IPS DF 4.7 (cell line): ENCODE measurements at regions not wholly inside any gene's neighbourhood (a gene's known extent, or its start where the extent isn't known, plus 50 kb on each side); places are given as distances from the start of the nearest gene placed in this dataset.
"Not testable (repeated sequence)": the region's sequence is repeated elsewhere in the genome, so short reads cannot be mapped to it uniquely, and the experiment has no call there.

Experiments used
- DNase-seq: peaks from one replicate; pipeline ENCODE4 v3.0.0-alpha.2; 2013; ENCODE audit warnings: low spot score; ENCODE audit errors: extremely low read depth

DNA sequence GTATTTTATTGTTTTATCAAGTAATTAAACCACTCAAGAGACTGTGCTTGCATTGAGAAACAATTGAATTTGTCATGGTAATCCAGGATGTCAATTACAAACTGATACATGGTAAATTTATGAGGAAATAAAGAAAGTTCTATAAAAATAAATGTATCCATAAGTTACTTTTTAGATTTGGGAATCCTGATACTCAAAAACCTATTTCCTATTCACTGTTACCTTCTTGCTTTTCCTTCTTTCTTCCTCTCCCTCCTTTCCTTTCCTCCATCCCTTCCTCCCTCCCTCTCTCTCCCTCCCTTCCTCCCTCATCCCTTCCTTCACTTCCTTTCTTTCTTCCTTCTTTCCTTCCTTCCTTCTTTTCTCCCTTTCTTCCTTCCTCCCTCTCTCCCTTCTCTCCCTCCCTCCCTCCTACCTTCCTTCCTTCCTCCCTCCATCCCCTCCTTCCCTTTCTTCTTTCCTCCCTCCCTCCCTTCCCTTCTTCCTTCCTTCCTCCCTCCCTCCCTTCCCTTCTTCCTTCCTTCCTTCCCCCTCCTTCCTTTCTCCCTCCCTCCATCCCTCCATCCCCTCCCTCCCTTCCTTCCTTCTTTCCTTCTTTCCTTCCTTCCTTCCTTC lies 1299.1 kb upstream of the ZEB2 start:
- DNase-seq: no peak

DNA sequence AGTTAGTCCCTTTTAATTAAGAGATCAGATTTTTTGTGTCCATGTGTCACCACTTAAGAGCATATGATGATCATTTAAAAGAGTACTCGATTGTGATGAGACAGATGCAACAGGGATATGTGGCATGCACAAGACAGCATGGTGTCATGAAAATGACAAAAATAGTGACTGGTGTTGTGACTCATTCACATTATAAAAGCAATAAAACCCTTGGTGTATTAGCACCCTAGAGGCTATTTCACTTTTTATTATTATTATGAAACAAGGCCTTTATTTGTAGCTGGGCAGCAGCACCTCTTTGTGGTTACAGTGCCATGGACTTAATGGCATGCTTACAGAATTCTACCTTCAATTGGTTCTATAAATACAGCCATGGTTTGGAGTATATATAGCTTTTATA lies 1296.0 kb upstream of the ZEB2 start:
- no peak for DNase-seq

DNA sequence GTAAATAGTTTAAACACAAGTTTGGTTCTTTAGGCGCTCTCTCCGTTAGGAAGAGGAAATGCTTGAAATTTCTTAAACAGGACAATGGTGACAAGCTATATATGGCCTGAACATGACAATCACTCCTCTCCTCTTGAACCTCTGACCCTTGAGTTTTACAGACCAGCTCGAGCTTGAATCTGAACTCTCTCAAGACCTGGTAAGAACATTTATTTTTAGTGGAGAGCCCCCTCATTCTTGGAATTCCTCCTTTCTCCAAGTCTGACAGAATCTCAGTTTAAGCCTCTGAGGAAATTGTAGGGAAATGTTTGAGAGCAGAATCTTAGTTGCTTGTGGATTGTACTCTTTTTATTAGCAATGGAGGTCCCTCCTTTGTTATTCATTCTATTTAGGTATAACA lies 1293.6 kb upstream of the ZEB2 start:
- no peak for DNase-seq

DNA sequence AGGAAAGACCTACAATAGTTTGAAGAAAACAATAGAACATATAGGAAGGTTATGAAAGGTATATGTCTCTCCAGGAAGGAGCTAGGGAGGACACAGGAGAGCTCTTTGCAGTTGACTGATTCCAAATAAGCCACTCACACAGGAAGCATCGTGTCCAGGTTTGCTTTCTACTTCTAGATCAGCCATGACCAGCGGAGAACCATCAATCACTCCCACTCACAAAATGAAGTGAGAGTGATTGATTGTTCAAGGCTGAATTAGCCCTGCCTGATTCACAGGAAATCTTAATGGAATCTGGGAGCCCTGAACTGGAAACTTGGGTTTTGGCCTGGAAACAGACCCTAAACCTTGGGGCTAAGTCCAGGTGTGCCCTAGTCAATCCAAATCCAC lies 1292.2 kb upstream of the ZEB2 start:
- DNase-seq: no peak

DNA sequence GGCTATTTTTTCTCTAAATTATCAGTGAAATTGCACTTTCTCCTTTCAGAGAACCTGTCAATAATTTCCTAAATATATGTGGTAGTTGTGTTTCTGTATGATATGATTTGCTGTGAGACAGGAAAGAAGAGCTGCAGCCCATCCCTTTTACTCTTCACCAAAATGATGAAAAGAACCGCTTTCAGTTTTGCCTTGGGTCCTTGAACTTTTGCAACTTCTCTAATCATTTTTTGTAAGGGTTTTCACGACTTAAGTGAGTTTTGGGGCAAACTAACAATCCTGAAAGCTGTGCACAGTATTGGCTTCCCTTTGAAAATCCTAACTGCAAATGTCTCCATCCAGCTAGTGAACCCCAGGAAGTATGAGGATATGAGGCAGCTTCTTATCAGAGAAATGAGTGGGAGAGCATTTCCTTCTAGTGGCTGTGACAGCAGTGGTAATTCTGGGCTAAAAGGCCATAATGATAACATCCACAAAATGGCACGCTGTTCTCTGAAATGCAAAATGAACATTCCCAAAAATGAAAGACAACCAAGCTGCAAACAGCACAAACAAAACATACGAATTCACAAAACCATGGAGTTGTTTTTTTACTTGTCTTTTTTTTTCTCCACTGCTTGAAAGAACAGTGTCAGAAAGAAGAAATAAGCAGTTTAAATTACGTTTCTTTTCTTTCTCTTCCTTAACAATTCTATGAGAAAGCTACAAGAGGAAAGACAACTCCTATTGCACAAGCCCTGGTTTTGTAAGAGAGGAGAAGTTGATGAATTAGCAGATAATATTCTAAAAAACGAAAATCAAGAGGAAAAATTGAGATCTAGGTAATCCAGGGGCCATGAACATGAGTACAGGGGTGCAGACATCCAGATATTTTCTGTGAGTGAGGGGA lies 1291.6 kb upstream of the ZEB2 start:
- DNase-seq: no peak

DNA sequence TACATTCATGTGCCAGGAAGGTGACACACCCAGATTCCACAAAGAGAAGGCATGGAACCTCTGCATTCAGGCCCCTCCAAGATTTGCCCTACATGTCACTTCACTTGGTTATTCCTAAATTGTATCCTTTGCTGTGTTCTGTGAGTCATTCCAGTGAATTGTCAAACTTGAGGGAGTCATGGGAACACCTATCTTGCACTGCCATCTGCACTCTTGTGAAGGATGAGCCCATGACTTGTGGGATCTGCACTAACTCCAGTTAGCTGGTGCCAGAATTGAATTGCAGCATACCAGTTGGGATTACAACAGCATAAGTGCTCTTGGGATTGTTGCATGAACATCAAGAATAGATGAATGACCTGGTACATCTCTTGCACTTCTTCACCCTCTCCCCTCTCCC lies 1288.0 kb upstream of the ZEB2 start:
- no peak for DNase-seq

DNA sequence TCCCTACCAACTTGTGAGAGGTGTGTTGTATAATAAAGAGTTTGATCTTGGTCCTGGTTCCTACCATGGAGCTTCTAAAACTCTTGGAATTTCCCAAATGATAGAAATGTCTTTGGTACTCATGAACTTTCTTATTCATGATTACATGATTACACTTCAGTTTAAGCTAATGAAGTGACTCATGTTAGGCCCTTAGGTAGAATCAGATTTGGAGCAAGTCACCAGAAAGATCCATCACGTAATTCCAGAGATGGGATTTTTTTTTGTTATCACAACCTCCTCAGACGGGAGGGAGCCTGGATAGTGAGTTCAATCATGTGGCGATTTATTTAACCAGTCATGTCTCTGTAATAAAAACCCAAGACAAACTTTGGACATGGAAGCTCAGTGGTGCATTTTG lies 1287.6 kb upstream of the ZEB2 start:
- DNase-seq: no peak

DNA sequence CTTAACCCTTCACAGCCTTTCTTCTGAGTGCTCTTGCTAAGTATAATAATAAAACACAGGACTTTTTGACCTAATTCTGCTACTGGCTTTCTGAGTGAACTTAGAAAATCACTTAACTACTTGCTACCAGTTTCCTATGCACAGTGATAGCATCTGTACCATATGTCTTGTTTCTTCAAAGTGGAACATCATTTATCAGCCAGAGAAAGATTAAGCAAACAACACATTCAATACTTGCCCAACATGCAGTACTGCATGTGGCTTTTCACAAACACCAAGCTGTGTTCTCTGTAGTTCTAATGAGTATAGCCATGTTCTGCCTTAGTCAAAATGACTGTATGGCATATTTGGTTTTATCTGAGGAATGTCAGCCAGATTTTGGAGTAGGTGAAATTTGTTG lies 1286.6 kb upstream of the ZEB2 start:
- no peak for DNase-seq

DNA sequence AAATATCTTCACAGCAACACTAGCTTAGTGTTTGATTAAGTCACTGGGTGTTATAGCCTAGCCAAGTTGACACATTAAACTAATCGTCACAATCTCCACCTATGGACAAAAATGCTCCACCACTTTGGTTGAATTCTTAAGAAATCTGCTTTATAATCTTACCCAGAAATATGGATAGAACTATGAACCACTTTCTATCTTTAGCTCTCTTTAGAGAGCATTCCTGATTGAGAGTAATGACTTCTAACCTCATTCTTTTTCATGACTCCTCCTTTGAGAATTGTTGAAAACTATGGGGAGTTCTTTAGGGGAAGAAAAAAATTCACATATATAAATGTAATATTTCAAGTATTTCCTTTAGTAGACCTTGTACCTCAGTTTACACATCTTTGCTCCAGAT lies 1282.2 kb upstream of the ZEB2 start:
- DNase-seq: no peak

DNA sequence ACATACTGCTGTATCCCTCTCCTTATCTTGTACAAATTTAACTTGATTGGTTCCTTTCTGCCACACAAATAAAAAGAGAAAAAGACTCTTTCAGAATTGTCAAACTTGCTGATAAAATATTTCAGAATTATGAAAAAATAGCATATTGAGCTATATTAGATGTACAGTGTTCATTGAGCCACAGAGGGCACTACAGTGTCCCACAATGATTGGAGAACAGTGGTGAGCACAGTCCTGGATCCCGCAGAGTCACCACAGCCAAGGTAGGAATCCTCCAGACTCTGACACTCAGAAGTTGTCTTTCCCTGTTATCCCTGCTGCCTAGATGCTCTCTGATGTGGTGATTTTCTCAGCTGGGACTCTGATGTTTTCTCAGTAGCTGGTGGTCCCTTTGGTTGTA lies 1281.3 kb upstream of the ZEB2 start:
- DNase-seq: no peak

DNA sequence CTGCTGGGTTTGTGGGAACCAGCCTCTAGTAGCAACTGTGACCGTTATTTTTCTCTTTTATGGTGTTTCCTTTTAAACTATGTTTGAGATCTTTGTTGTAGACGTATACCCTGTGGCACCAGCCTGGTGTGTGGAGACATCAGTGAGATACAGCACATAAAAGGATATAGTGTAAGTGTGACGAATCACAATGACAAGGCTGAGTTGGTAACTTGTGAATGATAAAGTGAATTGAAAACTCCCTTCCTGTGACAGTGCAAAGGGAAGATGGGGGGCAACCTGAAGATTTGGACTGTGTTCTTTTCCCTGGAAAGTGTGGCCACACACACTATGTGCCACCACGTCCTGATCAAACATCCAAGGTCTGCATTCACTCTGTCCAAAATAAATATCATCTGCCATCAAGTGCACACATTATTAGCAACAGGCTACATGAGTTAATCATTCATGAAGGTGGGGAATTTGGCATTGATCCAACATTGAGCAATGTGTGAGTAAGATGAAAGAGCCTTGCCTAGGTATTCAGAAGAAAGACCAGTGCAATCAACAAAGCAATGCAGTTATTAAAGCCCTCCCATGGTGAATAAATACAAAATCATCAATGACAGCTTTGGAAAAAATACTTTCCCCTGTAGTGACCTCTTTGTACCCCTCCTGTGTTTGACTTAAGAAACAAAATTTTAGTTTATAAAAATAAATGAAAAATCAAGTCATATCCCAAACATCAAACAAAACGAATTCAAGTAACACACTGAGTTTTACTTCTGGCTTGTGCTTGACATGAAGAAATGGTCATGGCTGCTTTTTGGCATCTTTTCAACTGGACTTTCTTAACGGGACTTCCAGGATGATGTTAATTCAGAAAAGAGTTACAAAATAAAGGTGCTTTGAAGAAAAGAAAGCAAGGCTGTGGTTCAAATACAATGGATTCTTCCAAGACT lies 1280.5 kb upstream of the ZEB2 start:
- DNase-seq: no peak

DNA sequence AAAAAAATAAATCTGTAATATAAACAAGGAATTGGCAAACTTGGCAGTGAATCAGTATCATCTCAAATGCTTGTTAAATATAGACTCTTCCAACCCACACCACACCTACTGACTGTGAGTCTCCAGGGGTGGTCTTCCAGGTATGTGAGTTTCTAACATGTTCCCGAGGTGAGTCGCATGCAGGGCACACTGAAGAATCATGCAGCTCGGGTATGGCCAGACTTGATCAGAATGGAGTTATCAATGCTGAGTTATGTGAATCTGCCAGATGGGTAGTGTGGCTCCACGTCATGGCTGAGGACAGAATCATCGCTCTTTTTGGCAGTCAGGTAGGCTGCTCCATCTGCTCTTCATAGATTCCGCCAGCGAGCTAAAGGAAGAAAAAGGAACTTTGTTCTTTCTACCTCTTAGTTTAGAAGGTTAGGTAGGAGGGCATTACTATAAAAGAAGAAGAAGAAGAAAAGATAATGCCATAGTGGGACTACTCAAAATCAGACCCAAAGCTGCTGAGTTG lies 1279.7 kb upstream of the ZEB2 start:
- DNase-seq: no peak

DNA sequence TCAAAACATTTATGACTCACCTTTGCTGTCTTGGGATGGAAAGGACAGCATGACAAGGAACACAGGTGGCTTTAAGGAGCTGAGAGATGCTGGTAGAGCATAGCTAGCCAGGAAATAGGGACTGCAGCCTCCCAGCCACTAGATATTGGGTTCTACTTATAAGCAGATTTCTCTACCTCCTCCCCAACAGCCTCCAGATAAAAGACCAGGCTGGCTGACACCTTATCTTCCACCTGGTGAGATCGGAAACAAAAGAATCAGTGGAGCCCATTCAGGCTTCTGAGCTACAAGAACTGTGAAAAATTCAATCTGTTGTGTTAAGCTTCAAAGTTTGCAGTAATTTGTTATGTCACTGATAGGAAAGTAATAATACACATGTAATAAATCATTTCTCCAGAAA lies 1278.5 kb upstream of the ZEB2 start:
- DNase-seq: no peak

DNA sequence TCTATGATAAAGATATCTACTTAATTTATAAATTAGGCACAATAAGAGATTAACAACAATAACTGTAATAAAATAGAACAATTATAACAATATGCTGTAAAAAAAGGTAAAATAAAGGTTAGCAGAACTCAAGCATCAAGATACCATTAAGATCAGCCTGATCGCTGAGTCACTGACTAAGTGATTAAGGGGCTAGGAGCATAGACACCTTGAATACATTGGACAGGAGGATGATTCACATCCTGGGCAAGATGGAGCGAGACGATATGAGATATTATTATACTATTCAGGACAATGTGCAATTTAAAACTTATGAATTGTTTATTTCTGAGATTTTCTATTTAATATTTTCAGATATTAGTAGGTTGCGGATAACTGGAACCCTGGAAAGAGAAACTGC lies 1277.8 kb upstream of the ZEB2 start:
- no peak for DNase-seq

DNA sequence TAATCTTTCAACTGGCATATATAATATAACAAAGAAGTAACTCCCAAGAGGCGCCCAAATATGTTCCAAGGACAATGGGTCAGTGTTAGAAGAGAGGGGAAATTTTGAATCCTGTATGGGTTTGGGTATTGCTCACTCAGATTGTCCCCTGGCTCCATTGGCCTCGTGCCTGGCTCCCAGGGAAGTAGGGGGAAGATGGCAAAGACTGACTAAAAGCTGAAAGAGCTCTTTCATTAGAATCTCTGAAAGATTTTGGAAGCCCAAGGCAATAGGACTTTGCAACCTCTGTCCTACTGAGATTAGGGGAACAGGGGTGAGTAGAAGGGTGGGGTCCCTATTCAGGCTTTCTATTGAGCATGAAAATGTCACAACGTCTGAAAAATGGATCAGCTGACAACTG lies 1272.8 kb upstream of the ZEB2 start:
- no peak for DNase-seq

DNA sequence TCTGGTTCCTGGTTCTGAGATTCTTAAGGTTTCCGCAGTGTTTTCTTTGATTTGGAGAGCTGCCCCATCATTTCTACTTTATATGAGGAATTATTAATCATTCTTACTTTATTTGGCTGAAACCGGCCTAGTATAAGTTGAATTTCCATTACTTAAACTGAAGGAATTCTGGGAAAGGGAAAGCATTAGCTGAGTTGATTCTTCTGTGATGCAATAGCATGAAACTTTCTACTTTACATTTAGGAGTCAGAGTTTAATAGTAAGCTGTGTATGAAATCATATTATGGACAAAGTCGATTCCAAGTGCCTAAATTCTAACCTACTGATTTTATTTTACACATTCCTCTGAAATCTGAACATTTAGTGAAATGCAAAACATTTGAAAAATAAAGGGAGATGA lies 1269.7 kb upstream of the ZEB2 start:
- no peak for DNase-seq

DNA sequence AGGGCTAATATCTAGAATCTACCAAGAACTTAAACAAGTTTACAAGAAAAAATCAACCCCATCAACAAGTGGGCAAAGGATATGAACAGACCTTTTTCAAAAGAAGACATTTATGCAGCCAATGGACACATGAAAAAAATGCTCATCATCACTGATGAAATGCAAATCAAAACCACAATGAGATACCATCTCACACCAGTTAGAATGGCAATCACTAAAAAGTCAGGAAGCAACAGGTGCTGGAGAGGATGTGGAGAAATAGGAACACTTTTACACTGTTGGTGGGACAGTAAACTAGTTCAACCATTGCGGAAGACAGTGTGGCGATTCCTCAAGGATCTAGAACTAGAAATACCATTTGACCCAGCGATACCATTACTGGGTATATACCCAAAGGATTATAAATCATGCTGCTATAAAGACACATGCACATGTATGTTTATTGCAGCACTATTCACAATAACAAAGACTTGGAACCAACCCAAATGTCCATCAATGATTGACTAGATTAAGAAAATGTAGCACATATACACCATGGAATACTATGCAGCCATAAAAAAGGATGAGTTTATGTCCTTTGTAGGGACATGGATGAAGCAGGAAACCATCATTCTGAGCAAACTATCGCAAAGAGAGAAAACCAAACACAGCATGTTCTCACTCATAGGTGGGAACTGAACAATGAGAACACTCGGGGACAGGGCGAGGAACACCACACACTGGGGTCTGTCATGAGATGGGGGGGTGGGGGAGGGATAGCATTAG lies 1267.9 kb upstream of the ZEB2 start:
- DNase-seq: not testable (repeated sequence)

DNA sequence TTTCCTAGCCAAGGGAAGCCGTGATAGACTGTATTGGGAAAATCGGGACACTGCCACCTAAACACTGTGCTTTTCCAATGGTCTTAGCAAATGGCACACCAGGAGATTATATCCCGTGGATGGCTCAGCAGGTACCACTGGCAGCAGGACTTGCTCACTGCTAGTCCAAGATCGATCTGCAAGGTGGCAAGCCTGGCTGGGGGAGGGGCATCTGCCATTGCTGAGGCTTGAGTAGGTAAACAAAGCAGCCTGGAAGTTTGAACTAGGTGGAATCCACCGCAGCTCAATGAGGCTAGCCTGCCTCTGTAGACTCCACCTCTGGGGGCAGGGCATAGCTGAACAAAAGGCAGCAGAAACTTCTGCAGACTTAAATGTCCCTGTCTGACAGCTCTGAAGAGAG lies 1262.7 kb upstream of the ZEB2 start:
- DNase-seq: not testable (repeated sequence)

DNA sequence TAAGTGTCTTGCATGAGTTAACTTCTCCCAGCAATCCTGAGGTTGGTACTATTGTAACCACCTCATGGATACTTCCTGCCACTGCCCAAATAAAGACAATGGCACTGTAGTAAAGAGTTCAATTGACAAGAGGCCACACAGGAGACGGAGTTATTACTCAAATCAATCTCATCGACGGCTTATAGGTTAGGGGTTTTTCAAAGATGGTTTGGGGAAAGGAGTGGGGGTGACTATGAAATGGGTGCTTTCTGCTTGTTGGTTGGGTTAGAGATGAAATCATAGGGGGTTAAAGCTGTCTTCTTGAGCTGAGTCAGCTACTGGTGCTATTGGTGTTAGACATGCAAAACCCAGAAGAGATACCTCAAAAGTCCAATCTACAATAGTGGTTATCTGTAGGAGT lies 1258.0 kb upstream of the ZEB2 start:
- DNase-seq: no peak

DNA sequence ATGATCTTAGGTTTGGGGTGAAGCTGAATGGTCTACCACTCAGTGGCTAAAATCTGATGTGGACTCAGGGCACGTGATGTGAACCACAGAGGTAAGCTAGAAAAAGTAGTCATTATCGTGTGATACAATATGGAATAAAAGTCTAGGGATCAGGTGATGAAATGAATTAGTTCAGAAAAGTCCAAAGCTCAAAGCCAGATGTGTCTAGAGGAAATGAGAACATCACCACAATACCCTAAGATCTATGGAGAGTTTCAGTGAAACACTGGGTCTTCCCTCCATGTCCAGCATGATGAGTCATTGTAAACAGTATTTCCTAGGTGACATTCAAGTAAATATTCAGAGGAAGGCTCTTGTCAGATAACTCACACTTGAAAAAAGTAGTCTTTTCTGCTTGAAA lies 1257.4 kb upstream of the ZEB2 start:
- DNase-seq: no peak

DNA sequence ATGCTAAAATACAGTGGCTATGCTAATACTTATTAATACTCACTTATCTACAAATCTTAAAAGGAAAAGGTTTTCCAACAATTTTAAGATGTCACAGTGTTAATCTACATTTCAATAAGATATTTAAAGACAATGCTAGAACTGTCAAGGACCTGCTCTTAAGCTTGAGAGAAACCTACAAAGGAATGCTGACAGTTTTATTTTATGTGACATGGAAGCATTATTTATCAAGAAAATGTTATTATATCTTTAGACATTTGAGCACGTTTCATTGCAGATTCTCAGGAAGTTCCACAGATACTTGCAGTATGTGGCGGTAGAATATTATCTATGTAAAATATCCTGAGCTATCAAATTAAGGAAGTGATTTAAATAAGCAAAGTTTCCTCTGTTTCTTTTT lies 1255.7 kb upstream of the ZEB2 start:
- no peak for DNase-seq
